ENCODE measurements at regions not wholly inside any gene's neighbourhood (a gene's known extent, or its start where the extent isn't known, plus 50 kb on each side); places are given as distances from the start of the nearest gene placed in this dataset.

DNA sequence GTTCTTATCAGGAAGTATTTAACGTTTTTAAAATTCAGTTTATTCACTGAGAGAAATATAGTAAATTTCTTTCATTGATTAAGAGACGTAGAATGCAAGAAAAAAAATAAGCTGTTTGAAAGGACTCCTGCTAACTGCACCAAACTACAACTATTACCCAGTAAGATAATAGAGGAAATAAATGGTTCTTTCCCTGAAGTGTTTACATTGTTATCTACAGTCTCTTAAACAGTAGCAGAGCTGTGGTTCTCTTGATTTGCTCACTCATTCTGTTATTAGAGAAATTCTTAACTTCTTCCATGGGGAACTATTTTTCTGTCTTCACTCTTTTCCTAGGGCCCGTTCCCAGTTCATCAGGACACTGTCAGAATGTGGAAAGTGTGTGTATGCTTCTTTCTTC, 973.0 kb downstream of the KCNJ2 start (continued):
- TF ChIP-seq NANOG (IDR thresholded peaks at IDR 0.05; ENCODE audit: insufficient read depth, low read depth, low read length, poor library complexity, severe bottlenecking) (no peak), NRF1 (IDR thresholded peaks at IDR 0.05; ENCODE audit: low read depth, low read length) (no peak), HDAC6 (IDR thresholded peaks at IDR 0.05; ENCODE audit: low read depth, low read length) (no peak), E2F6 (IDR thresholded peaks at IDR 0.05) (no peak)
